Stimulated activated CD8-positive, alpha-beta memory T cell treated with anti-CD3 and anti-CD28 coated beads, Interleukin-12 subunit alpha, Interleukin-12 subunit beta, amount 100 ng/mL, for 1 hour (primary cell): ENCODE measurements at regions not wholly inside any gene's neighbourhood (a gene's known extent, or its start where the extent isn't known, plus 50 kb on each side); places are given as distances from the start of the nearest gene placed in this dataset.
"Not testable (repeated sequence)": the region's sequence is repeated elsewhere in the genome, so short reads cannot be mapped to it uniquely, and the experiment has no call there.

ENCODE experiments used
- DNase-seq: peaks from one replicate; pipeline ENCODE4 v3.0.0-alpha.2; 2020; ENCODE audit warnings: low read depth

GRCh38 chr9:78172610-78173009, 63.3 kb upstream of the CEP78 start:
- not testable (repeated sequence) for DNase-seq

- no peak for DNase-seq
Observed at GRCh38 chr9:78171651-78172050, 64.2 kb upstream of the CEP78 start.

GRCh38 chr9:78169125-78169524, 66.8 kb upstream of the CEP78 start:
- DNase-seq, result no peak

GRCh38 chr9:78167356-78167755, 68.5 kb upstream of the CEP78 start:
- DNase-seq, result no peak

GRCh38 chr9:78163834-78164233, 72.0 kb upstream of the CEP78 start:
- no peak for DNase-seq

- no peak for DNase-seq
Observed at GRCh38 chr9:78158286-78158685, 77.6 kb upstream of the CEP78 start.

GRCh38 chr9:78150983-78151356, 84.9 kb upstream of the CEP78 start:
- DNase-seq, result no peak

- DNase-seq, result no peak
Observed at GRCh38 chr9:78150312-78150982, 85.4 kb upstream of the CEP78 start.

- no peak for DNase-seq
Observed at GRCh38 chr9:78149702-78150291, 86.1 kb upstream of the CEP78 start.

- DNase-seq, result no peak
Observed at GRCh38 chr9:78146241-78146640, 89.6 kb upstream of the CEP78 start.

- DNase-seq, result no peak
Observed at GRCh38 chr9:78144663-78145377, 91.1 kb upstream of the CEP78 start.

GRCh38 chr9:78144008-78144381, 91.9 kb upstream of the CEP78 start:
- DNase-seq, result no peak

GRCh38 chr9:78143281-78144007, 92.4 kb upstream of the CEP78 start:
- no peak for DNase-seq

GRCh38 chr9:78142264-78142663, 93.6 kb upstream of the CEP78 start:
- not testable (repeated sequence) for DNase-seq

- no peak for DNase-seq
Observed at GRCh38 chr9:78133751-78134150, 102.1 kb upstream of the CEP78 start.

- no peak for DNase-seq
Observed at GRCh38 chr9:78132701-78133058, 101.1 kb upstream of the GNAQ start.

- no peak for DNase-seq
Observed at GRCh38 chr9:78131969-78132700, 100.5 kb upstream of the GNAQ start.

- DNase-seq, result no peak
Observed at GRCh38 chr9:78130853-78131252, 99.2 kb upstream of the GNAQ start.

GRCh38 chr9:78130004-78130403, 98.4 kb upstream of the GNAQ start:
- no peak for DNase-seq

GRCh38 chr9:78127279-78128225, 95.9 kb upstream of the GNAQ start:
- no peak for DNase-seq

GRCh38 chr9:78123808-78124207, 92.2 kb upstream of the GNAQ start:
- DNase-seq, result no peak
